Thoracic aorta (tissue), 2 donors: ENCODE measurements at regions not wholly inside any gene's neighbourhood (a gene's known extent, or its start where the extent isn't known, plus 50 kb on each side); places are given as distances from the start of the nearest gene placed in this dataset.
A peak's percentile ranks its signal among the peaks of the same experiment; 100 is the strongest.

Experiments
- ATAC-seq: fragments of 150-250 bp; one replicate; pipeline ENCODE4 v1.8.0; 2017; ENCODE audit warnings: low read depth; ENCODE audit not compliant: insufficient number of reproducible peaks, low FRiP score
- DNase-seq: peaks from one replicate; pipeline ENCODE4 v3.0.0-alpha.2; 2020; ENCODE audit warnings: low spot score
- H3K27ac ChIP-seq, 2 donors: fragments of 200-600 bp; sonication (generic); 1 replicate in 1 of 2; 2 replicates in 1 of 2; pipeline ENCODE4 v1.5.1; 2016; ENCODE audit warnings: mild to moderate bottlenecking in 2 of 2, moderate library complexity in 2 of 2
- H3K27me3 ChIP-seq: fragments of 200-600 bp; sonication (generic); replicated peaks from 2 replicates; pipeline ENCODE4 v1.6.0; 2016; ENCODE audit warnings: mild to moderate bottlenecking; ENCODE audit not compliant: insufficient read depth
- H3K36me3 ChIP-seq: fragments of 200-600 bp; sonication (generic); one replicate; pipeline ENCODE4 v1.5.1; 2016
- H3K4me1 ChIP-seq, 2 donors: fragments of 200-600 bp; sonication (generic); 1 replicate in 1 of 2; 2 replicates in 1 of 2; pipeline versions ENCODE4 v1.5.1 to v1.6.0; 2016; ENCODE audit warnings: low read depth in 2 of 2, mild to moderate bottlenecking in 1 of 2; ENCODE audit not compliant: control insufficient read depth in 1 of 2
- H3K4me3 ChIP-seq: fragments of 200-600 bp; sonication (generic); 2 replicates; pipeline ENCODE4 v1.5.1; 2016; ENCODE audit warnings: mild to moderate bottlenecking
- H3K9me3 ChIP-seq: fragments of 200-600 bp; sonication (generic); 2 replicates; pipeline ENCODE4 v1.5.1; 2016
- CTCF ChIP-seq: fragments of 200-600 bp; sonication (generic); IDR thresholded peaks from one replicate; pipeline ENCODE4 v1.5.1; 2019; ENCODE audit warnings: antibody characterized with exemption

- Histone ChIP-seq H3K4me3 (no peak overlapping the region), H3K27me3 (no peaks in the 10 kb centered on the region), H3K27ac (no peak overlapping the region), H3K4me1 (no peaks in the 10 kb centered on the region), H3K36me3 (no peaks in the 10 kb centered on the region), H3K9me3 (no peaks in the 10 kb centered on the region)
- no peak for ATAC-seq
- no peak for TF ChIP-seq CTCF
- DNase-seq, result no peak
Measured at GRCh38 chr7:142327628-142328405, 70.0 kb upstream of the PRSS58 start.

- Histone ChIP-seq H3K27me3 (no peaks in the 10 kb centered on the region), H3K9me3 (no peaks in the 10 kb centered on the region), H3K27ac (no peak overlapping the region), H3K4me1 (peaks cover 0 to 5% of the 10 kb centered on the region in 2 donors), H3K36me3 (no peaks in the 10 kb centered on the region), H3K4me3 (no peak overlapping the region)
- ATAC-seq (no peak), DNase-seq (no peak)
- peak; percentile 12 for TF ChIP-seq CTCF
Measured at GRCh38 chr7:142323706-142324105, 65.8 kb upstream of the PRSS58 start.

- Histone ChIP-seq H3K27ac (no peak overlapping the region), H3K27me3 (no peaks in the 10 kb centered on the region), H3K4me1 (peaks cover 0 to 5% of the 10 kb centered on the region in 2 donors), H3K4me3 (no peak overlapping the region), H3K9me3 (no peaks in the 10 kb centered on the region), H3K36me3 (no peaks in the 10 kb centered on the region)
- no peak for DNase-seq
- no peak for ATAC-seq
- no peak for TF ChIP-seq CTCF
Measured at GRCh38 chr7:142321391-142321790, 63.5 kb upstream of the PRSS58 start.

GRCh38 chr7:142320883-142321282, 63.0 kb upstream of the PRSS58 start:
- ATAC-seq (no peak), DNase-seq (no peak)
- no peaks in the 10 kb centered on the region for H3K9me3 ChIP-seq
- peaks cover 0 to 5% of the 10 kb centered on the region in 2 donors for H3K4me1 ChIP-seq
- no peak overlapping the region for H3K4me3 ChIP-seq
- H3K27me3 ChIP-seq, result no peaks in the 10 kb centered on the region
- H3K27ac ChIP-seq, result no peak overlapping the region
- H3K36me3 ChIP-seq, result no peaks in the 10 kb centered on the region
- TF ChIP-seq CTCF, result no peak

GRCh38 chr7:142319970-142320369, 62.1 kb upstream of the PRSS58 start:
- no peak for ATAC-seq
- TF ChIP-seq CTCF, result no peak

More at GRCh38 chr7:142319970-142320369, 62.1 kb upstream of the PRSS58 start:
- no peak for DNase-seq
- no peaks in the 10 kb centered on the region for H3K36me3 ChIP-seq
- H3K9me3 ChIP-seq, result no peaks in the 10 kb centered on the region
- H3K4me3 ChIP-seq, result no peak overlapping the region
- H3K4me1 ChIP-seq, result peaks cover 0 to 5% of the 10 kb centered on the region in 2 donors
- no peaks in the 10 kb centered on the region for H3K27me3 ChIP-seq
- H3K27ac ChIP-seq, result no peak overlapping the region
